ENCODE measurements at regions not wholly inside any gene's neighbourhood (a gene's known extent, or its start where the extent isn't known, plus 50 kb on each side); places are given as distances from the start of the nearest gene placed in this dataset.

- peak overlapping the region; percentile 42 to 82 (median 66) for H3K27ac ChIP-seq
- intact Hi-C loops (cut with DNase I) = no loop called here
- H3K9me3 ChIP-seq = no peaks in the 10 kb centered on the region
- 23% methylated on average over 18 of the region's 99 CpGs; no CpG with 5 or more reads in 1 of the 2 donors for whole genome bisulfite sequencing, 2 donors
- H3K36me3 ChIP-seq = no peaks in the 10 kb centered on the region
- H3K4me3 ChIP-seq = peak overlapping the region; percentile 35 to 69 (median 48)
- TF ChIP-seq, protein P1, sequence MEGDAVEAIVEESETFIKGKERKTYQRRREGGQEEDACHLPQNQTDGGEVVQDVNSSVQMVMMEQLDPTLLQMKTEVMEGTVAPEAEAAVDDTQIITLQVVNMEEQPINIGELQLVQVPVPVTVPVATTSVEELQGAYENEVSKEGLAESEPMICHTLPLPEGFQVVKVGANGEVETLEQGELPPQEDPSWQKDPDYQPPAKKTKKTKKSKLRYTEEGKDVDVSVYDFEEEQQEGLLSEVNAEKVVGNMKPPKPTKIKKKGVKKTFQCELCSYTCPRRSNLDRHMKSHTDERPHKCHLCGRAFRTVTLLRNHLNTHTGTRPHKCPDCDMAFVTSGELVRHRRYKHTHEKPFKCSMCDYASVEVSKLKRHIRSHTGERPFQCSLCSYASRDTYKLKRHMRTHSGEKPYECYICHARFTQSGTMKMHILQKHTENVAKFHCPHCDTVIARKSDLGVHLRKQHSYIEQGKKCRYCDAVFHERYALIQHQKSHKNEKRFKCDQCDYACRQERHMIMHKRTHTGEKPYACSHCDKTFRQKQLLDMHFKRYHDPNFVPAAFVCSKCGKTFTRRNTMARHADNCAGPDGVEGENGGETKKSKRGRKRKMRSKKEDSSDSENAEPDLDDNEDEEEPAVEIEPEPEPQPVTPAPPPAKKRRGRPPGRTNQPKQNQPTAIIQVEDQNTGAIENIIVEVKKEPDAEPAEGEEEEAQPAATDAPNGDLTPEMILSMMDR (IDR thresholded peaks at IDR 0.05) = peak in 1 of 6 experiments; percentile 11
- TF ChIP-seq POLR2A (IDR thresholded peaks at IDR 0.05) = no peak
- H3K4me1 ChIP-seq = peaks cover 0 to 52% (median 0%) of the 10 kb centered on the region in 3 donors
- no peak for DNase-seq
- peaks cover 0 to 45% (median 2%) of the 10 kb centered on the region in 4 donors for H3K27me3 ChIP-seq
Measured at GRCh38 chrX:139203651-139204570, 326.6 kb upstream of the F9 start.

- intact Hi-C loops (cut with DNase I) = no loop called here
- H3K27me3 ChIP-seq = peaks cover 0 to 45% (median 2%) of the 10 kb centered on the region in 4 donors
- H3K36me3 ChIP-seq = no peaks in the 10 kb centered on the region
- TF ChIP-seq POLR2A (IDR thresholded peaks at IDR 0.05) = no peak
- TF ChIP-seq, protein P1 (IDR thresholded peaks at IDR 0.05) = no peak
- H3K9me3 ChIP-seq = no peaks in the 10 kb centered on the region
- peaks cover 0 to 52% (median 0%) of the 10 kb centered on the region in 3 donors for H3K4me1 ChIP-seq
- 44 to 72% methylated on average over 9 of the region's 34 CpGs for WGBS, 2 donors
- DNase-seq = no peak
- peak overlapping the region in 3 of 4 donors; percentile 44 to 69 (median 51) for H3K4me3 ChIP-seq
- H3K27ac ChIP-seq = peak overlapping the region in 1 of 4 donors; percentile 17
Measured at GRCh38 chrX:139202742-139203420, 327.7 kb upstream of the F9 start.

DNA sequence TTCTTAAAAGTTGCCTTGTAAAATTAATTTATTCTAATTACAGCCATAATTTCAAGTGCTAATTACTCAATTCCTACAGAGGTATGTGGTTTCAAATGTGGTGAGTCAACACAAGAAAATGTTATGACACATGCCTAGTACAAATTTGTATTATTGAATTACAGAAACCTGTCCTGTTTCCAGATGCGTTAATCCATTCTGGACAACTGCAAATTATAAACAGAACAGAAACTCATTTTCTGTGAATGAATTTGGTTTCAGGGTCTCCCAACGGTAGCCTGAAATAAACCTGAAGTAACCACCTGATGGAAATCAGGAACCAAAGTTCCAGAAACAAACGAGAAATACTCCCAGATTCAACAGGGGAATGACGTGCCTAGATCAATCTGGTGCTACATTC, 328.6 kb upstream of the F9 start:
- H3K4me3 ChIP-seq = no peak overlapping the region
- TF ChIP-seq, protein P1 (IDR thresholded peaks at IDR 0.05) = no peak
- no peak for TF ChIP-seq POLR2A (IDR thresholded peaks at IDR 0.05)
- peak overlapping the region in 1 of 4 donors; percentile 17 for H3K27ac ChIP-seq
- peaks cover 0 to 52% (median 0%) of the 10 kb centered on the region in 3 donors for H3K4me1 ChIP-seq
- no peak for DNase-seq
- WGBS, 2 donors = 33 to 35% methylated on average over 4 of the region's 4 CpGs
- H3K36me3 ChIP-seq = no peaks in the 10 kb centered on the region
- peaks cover 0 to 41% (median 2%) of the 10 kb centered on the region in 4 donors for H3K27me3 ChIP-seq
- H3K9me3 ChIP-seq = no peaks in the 10 kb centered on the region
- intact Hi-C loops (cut with DNase I) = no loop called here

- peak overlapping the region in 3 of 4 donors; percentile 17 to 57 (median 19) for H3K27ac ChIP-seq
- no peaks in the 10 kb centered on the region for H3K9me3 ChIP-seq
- no peaks in the 10 kb centered on the region for H3K36me3 ChIP-seq
Measured at GRCh38 chrX:139200793-139201192, 329.7 kb upstream of the F9 start.

More at GRCh38 chrX:139200793-139201192, 329.7 kb upstream of the F9 start:
- Histone ChIP-seq H3K4me1 (peaks cover 0 to 52% (median 0%) of the 10 kb centered on the region in 3 donors), H3K27me3 (peaks cover 0 to 34% (median 2%) of the 10 kb centered on the region in 4 donors), H3K4me3 (no peak overlapping the region)
- intact Hi-C loops (cut with DNase I) = no loop called here
- TF ChIP-seq, protein P1 (IDR thresholded peaks at IDR 0.05) = no peak
- no peak for TF ChIP-seq POLR2A (IDR thresholded peaks at IDR 0.05)
- DNase-seq = no peak
- WGBS, 2 donors = 1 to 37% methylated on average over 6 of the region's 6 CpGs

Measured in esophagus squamous epithelium (tissue), 5 donors.